ENCODE measurements at regions not wholly inside any gene's neighbourhood (a gene's known extent, or its start where the extent isn't known, plus 50 kb on each side); places are given as distances from the start of the nearest gene placed in this dataset.

DNA sequence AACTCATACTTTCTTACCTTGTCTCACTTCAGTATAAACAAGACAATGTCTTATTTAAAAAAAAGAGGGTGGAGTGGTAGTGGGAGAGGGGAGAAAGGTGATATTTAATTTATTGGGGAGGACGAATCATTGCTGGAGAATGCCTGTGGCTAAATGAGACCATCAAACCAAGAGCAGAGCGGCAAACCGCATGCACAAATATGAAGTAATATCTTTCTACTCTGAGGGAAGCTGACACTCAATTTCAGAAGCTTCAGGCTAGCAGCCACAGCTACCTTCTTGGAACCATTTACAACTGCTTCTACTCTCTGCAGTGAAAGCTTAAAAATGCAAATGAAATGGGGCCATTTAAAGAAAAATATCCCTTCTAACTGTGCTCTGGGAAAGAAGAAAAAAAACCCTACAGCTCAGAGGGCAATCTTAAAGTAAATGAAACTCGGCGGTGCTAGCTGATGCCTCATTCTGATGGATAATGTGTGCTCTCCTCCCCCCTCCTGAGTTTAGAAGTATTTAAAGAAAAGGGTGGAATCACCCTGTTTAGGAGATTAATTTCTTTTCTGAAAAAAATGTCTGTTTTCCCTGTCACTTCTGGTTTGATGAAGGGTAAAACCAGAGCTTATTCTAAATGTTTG lies 178.2 kb upstream of the CAMK1G start:
- no peak for TF ChIP-seq CTCF (IDR thresholded peaks at IDR 0.05)
- TF ChIP-seq SIN3A (IDR thresholded peaks at IDR 0.05; ENCODE audit: borderline replicate concordance, insufficient read depth, low read depth, low read length): no peak
